Activated CD4-positive, alpha-beta T cell treated with anti-CD3 and anti-CD28 coated beads for 4 hours (primary cell): ENCODE measurements at regions not wholly inside any gene's neighbourhood (a gene's known extent, or its start where the extent isn't known, plus 50 kb on each side); places are given as distances from the start of the nearest gene placed in this dataset.

ENCODE experiments used
- DNase-seq, 2 donors: peaks; one replicate each; pipeline ENCODE4 v3.0.0-alpha.2; 2020

DNA sequence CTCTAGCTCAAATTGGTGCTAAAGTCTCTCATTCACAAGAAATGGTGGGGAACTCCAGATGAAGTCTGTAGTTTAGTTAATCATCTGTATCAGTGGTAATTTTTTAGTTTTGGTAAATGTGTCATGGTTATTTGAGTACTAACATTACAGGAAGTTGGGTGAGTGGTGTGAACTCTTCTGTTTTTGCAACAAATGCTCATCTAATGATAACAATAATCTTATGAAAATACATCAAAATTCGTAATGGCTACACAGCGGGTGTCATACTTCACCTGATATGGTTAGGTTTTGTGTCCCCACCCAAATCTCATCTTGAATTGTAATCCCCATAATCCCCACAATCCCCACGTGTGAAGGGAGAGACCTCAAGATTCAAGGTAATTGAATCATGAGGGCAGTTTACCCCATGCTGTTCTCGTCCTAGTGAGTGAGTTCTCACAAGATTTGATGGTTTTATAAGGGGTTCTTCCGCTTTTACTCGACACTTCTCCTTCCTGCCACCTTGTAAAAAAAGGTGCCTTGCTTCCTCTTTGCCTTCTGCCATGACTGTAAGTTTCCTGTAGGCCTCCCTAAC is 209.3 kb upstream of the FOXN3 start:
- no peak for DNase-seq

DNA sequence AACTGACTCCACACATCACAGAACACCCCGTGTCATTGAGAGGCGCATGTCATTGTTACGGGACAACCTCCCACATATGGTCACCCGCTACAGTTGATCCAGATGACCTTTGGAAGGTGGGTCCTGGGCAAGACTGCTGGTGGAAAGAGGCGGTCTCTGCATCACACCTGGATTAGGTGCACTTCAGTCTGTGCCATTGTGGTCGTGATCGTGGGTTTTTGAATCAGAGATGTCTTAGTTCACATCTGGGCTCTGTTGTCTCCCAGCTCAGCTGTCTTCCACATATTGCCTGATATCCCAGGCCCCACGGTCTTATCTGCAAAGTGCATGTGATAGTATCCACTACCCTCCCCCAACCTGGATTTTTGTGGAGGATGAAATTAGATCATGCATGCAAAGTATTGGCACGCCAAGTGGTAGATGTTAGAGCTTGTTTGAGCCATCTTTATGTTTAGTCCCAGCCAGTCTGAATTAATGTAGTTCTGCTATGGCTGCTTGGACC is 208.7 kb upstream of the FOXN3 start:
- no peak for DNase-seq

DNA sequence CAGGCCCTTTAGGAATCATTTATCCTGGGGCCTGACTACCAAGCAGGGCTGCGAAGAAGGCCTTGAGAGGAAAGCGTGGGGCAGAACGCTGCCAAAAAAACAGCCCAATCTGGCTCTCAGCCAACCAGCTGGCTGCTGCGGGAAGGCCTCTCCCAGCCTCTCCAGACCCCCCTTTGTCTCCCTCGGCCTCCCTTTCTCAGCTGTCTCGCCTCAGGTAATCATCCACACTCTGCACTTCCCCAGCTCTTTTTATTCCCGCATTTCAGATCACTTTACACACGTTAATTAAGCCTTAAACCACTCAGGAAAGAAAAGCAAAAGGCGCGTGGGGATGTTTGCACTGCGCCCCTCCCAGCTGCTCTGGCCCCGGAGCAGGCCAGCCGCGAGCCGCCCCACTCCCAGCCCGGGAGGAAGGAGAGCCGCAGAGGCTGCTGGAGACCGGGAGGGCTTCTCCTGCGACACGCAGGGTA is 208.2 kb upstream of the FOXN3 start:
- DNase-seq = no peak

DNA sequence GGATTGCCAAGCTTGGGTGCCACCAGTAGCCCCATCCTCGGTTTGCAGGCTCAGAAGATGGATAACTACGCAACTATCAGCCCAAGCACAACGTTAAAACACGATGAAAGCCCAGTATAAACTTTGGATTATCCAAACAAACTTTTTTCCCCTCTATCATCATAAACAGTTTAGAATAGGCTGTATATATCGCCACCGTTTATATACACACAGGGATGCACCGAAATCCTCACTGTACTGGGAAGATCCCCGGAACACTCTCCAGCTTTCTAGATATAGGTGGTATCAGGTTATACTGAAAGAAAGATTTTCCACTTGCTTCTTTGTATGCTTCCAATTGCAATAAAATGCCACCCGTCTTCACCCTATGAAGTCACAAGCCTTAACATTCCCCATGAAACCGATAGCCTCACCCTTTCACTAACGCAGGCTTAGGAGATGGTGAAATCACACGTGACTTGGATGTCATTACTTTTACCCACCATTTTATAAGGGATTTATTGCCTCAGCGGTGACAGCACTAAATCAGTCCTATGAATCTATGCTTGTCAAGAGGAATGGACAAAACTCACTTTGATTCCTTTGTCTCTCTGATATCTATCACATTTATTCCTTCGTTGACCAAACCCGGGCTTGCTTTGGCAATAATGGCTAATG is 207.6 kb upstream of the FOXN3 start:
- no peak for DNase-seq

DNA sequence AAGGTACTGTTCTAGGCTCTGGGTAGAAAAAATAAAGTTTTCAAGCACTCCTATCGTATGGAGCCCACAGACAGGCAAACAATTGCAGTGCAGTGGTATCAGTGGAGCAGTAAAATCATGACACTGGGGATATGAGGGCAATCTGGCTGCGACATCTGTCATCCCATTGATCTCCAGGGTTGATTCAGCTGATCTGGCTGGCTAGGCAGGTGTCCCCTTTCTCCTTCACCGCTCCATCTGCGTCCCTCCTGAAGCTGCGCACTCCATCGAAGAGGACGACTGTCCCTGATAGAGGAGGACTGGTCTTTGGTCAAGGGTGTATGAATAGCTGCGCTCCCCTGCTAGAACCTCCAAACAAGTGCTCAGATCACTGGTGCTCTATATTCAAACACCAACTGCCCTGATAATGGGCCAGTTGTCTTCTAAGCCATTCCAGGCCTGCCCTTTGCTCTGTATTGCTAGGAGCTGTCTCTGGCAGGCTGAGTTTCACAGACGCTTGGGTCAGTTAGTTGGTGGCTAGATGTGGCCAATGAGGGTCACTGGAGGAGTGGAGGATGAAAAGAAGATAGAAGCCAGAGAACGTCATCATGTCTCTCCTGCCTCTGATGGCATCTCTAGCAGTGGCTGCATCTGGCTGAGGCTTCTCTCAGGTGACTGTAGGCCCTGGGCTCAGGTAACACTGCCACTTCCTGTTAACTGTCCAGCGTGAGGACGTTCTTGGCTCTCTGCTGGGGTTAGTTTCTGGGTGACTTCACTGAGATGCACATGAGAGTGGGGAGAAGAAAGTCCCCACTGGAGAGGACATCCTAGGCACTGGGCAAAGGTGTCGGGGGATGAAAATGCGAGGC is 205.0 kb upstream of the FOXN3 start:
- no peak for DNase-seq

DNA sequence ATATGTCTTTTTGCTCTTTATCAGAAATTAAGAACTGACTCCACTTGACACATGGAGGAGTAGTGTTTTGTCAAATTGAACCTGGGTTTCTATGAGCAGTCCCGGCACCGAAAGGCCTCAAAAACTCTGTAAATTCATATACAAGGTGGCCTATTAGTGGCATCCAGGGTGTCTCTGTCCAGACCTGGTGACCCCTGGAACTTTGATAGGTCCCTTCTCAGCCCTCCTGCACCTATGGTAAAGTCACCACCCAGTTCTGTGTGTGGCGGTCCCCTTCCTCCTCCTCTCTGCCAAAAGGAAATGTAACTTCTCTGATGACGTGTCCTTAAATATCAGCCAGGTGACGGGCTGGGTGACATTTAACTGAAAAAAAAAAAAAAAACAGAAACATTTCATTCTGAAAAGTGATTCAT is 204.0 kb upstream of the FOXN3 start:
- peak; percentile 59 to 61 for DNase-seq

DNA sequence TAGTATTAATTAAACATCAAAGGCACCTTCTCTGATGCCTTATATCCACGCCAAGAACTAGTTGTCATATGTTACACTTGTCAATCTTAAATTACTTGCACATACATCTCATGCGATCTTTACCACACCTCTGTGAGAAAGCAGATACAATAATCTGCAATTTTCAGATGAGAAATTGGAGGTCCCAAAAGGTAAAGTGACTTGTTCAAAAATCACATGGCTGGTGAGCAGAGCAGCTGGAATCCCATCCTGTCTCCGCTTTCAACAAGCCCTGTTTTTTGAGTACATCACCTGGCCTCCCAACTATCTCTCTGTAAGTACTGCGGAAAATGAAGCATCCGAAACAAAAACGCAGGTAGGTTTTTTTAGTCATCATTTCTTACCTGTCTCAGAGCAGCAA is 203.4 kb upstream of the FOXN3 start:
- DNase-seq = peak in 1 of 2 donors; percentile 9

DNA sequence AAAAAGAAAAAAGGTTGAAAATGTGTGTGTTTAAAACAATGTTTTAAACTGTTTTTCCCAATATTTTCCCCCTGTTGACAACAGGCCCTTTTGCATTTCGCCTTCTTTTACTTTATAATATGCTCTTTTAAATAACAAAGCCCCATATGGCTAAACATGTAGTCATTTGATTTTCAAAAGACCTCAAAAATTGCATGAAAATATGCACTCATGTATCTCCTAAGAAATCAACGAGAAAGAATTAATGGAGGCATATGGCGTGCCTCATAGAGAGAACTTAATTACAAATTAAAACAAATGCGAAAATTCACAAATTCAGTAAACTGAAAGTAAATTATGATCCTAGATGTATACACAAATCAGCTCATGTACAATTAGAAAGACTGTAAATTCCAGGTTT is 202.6 kb upstream of the FOXN3 start:
- no peak for DNase-seq

DNA sequence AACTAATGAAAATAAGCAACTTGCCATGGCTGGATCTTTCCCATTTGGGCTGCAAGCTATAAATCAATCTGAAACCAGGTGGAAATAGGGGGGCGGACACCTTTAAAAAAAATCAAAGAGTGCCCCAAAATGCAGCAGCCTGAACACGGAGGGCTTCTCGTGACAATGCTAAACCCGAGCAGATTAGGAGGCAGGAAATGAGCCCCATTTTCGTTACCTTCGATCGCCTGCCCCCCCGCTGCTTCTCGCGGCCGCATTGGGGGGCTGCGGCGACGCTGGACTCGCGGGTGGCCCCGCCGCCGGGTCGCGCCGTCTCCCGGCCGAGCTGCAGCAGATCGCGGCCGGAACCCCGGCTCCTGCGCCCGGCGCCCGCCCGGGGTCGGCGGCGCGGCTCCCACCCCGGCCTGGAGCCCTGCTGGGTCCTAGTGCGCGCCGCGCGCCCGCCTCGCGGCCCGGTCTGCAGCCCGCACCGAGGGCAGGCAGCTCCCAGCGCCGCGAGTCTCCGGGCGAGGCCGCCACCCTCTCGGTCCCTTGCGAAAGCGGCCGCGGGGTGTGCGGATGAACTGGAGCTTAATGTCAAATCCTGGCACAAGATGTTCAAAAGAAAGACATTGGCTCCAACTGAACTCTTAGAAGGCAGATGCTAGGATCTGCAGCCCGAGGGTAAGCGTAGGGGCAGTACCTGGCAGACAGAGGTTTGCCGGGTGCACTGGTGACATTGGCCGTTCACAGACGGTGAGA is 201.9 kb upstream of the FOXN3 start:
- peak; percentile 50 to 63 for DNase-seq

DNA sequence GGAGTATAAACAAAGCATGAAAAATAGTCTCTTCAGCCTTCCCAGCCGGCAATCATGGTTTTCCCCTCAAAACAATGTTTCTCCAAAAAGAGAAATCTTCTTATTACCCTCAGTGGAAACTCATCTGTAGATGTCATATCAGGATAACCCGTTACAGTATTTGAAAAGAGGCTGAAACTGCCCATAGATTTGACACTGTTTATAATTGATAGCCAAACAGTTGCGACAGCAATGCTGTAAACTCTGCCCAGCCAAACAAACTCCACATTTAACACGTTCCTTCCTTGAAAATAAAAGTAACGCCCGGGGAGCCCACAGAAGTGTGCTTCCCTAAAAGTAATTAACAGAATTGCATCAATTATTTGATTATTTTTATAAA is 201.3 kb upstream of the FOXN3 start:
- no peak for DNase-seq

DNA sequence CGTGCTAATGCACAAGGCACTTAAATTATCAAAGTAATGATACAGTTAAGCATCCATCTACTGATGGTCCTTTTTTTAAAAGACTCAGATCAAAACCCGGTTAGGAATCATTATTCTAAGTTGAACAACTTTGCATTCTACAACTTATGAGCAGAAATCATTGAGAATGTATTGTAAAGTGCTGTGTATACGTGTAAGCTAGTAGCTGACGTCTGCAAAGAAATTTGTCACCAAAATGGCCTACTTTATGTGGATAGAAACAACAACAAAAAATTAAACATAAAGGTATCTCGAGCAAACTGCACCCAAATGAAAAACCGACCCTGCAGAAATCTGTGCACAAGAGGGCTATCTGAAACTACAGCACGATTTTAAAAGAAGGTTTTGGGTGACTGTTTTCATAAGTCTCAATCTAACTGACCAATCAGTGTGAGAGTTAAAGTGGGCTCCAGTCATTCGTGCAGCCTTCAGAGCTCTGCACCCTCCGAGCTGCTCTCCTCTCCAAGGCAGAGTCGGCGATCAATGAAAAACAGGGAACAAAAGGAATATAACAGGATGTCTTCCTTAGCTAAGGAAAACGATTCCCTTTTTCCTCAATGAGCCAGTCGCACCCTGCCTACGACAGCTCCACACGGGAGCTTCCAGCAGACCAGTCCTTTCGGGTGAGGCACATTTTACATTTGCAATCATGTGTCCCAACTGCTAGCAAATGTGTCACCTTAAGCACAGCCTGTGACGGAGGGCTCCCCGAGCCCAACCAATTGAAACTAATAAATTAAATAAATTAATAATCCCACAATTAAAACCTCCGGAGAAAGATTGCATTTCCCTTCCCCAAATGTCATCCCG is 200.7 kb upstream of the FOXN3 start:
- DNase-seq = peak in 1 of 2 donors; percentile 19

DNA sequence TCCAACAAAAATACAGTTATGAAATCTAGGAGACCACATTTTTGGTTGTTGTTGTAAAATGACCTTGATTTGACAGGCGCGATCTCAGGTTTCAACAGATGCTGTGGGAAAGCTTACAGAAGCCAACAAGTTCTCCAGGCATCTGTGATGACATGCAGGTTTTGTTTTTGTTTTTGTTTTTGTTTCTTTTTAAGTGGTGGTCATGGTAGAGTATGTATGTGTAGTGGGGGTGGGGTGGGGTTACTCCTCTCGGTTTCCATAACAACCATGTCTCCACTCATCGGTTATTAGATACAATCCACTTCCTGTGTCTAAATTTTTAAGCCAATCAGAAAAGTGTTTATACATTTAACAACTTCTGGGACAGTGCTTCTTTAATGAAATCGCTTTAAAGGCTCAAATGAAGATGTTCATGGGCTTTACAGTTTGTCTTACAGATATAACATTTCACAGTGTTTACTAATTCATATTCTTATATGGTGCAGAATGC is 199.9 kb upstream of the FOXN3 start:
- peak in 1 of 2 donors; percentile 34 for DNase-seq

DNA sequence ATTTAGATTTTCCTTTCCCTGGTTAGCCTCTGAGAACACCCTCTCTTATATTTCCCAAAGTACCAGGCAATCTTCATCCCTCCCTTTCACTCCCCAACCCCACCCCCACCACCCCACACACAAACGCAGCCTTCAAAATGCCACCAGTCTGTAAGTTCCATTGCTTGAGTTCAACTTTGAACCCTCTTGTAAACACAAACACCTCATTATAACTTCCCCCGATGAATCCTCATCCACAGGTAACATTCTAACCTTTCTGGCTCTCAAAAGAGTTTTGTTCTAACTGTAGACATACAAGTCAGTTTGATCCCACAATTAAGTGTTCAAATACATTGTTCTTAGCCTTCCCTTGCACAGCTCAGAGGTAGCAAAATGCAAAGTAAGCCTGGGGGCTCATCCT is 199.4 kb upstream of the FOXN3 start:
- no peak for DNase-seq

DNA sequence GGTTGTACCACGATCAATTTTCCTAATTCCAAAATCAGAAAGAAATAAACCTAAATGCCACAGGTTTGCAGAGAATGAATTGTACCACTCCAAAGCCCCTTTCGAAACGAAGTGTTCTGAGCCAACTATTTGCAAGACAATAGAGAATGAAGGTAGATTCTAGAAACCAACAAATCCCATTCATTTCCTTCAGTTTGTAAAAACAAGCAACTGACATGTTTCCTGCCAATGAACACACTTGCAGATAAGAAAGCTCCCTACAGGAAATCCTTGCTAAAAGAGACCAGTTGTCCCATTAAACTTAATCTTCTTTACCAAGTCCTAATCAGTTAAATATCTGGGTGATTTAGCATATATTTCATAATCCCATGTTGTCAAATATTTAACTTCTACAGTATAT is 198.4 kb upstream of the FOXN3 start:
- DNase-seq = no peak

DNA sequence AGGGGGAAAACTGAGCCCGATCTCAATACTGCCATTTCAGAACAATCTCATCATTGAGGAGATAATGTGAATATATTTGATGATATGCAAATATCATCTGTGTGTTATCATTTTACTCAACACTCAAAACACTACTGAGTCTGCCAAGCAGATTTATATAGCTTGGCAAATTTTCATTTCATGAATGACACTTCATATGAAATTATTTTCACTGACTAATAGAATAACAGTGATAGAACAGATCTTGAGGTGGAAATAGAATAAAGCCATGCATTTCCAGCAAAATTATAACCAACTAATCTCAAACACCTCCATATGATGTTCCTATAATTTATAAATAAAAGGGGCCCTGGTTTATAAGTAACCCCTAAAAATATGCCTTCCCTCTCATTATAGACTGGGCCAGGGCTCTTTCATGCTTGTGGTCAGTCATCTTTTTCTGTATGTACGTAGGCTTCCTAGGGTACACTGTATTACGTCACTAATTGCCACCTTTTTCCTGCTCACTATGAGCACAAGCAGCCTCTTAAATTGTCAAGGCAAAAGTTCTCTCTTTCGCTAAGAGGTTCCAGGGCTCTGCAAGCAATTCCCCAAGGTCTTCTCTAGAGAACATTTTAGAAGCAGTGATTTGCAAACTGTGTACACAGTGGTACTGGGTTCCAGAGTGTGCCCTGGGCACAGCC is 197.1 kb upstream of the FOXN3 start:
- no peak for DNase-seq

DNA sequence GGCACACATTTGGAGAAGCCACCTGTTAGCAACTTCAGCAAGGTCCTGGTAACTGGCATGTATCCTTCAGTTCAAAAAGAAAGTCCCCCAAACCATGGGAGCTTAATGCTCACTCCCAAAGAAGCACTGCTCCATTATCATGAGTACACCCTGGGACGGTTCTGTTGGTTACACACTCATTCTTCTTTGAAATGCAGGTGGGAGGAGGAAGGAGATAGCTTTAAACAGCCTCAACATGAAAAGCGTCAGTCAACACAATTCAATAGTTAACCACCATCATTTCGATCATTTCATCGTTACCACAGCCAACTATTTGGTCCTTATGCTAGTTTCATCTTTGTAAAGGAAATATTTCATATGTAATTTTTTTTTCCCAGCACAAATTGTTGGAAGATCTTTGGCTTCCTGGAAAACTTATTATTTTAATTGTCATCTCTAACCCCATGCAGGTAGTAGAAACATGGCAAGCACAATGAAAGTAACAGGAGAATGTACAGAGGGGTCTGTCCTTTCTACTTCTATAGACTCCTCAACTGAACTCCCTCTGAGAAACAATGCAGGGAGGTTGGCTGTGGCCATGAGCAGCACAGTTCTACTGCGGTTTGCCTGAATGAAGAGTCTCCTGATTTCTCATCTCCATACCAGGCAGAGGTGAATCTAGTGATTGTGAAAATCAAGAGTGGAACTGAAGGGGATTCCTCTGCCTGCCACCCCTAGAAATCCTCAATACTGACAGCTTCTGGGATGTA is 196.4 kb upstream of the FOXN3 start:
- no peak for DNase-seq

DNA sequence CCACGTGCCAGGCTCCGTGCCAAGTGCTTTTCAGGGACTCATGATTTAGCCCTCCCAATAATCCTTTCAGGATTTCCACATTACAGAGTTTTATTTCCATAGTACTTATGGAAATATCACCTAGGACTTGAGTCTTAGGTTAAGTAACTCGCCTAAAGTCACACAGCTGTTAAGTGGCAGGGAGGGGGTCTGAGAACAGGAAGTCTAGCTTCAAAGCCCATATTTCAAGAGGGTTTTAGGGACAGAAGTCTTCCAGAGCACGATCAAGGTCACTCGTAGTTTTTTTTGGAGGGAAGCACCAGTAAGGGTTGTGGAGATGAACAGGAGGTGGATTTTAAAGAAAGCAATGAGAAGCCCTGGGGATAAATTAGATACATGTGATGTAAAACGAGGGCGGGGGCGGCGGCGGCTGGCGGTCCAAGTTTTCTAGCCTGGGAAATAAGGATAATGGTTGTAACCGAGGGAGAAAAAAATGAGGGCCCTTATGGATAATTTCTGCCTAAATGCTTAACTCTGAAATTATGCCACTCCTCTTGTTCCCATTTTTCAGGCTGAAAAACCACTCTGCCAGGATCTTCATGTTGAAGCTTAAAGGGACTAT is 192.6 kb upstream of the FOXN3 start:
- DNase-seq = no peak

DNA sequence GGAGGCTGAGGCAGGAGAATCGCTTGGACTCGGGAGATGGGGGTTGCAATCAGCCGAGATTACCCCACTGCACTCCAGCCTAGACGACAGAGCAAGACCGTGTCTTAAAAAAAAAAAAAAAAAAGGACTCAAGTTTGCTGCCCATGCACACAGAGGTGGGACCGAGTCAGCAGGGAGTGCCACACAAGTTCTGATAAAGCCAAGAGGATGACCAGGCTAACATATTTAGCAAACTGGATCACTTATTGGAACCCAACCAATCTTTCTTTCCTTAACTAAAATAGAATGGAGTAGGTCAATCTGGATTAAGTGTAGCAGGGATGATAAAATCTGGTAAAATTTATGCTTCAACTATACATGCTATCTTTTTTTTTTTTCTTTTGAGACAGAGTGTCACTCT is 190.4 kb upstream of the FOXN3 start:
- DNase-seq = no peak

DNA sequence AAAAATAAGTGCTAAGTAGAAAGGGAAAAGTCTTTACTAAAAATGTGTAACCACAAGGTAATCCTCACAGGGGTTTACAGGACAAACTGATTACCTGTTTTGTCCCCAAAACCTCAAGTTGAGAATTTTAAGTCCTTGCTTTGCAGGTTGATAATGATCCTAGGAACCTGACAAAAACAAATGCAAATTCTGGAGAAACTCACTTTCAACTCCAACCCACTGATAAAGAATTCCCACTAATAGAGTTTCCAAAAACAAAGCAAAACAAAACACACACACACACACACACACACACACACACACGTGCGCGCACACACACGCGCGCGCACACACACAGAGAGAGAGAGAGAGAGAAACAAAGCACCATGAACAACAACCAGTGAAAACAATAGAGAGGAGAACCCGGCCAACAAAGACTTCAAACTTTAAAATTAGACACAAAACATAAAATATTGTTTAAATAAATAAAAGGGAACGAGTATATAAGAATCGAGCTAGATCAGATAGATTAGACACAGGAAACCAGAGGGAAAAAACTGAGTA is 187.0 kb upstream of the FOXN3 start:
- DNase-seq = no peak
